ENCODE measurements at regions not wholly inside any gene's neighbourhood (a gene's known extent, or its start where the extent isn't known, plus 50 kb on each side); places are given as distances from the start of the nearest gene placed in this dataset.

DNA sequence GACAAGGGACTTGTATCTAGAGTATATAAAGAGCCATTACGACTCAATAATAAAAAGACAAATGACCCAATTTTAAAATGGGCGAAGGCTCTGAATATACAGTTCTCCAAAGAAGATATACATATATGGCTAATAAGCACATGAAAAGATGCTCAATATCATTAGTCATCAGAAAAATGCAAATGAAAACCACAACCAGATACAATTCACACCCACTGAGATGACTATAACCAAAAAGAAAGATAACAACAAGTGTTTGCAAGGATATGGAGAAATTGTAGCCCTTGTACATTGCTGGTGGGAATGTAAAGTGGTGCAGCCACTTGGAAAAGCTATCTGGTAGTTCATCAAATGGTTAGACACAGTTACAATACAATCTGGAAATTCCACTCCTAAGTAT, 96.3 kb downstream of the TRIM29 start:
- Histone ChIP-seq H2AFZ (ENCODE audit: low read length) (no peak overlapping the region), H3F3A (ENCODE audit: insufficient read depth, low read length) (no peaks in the 10 kb centered on the region), H3K4me3 (ENCODE audit: low read depth, low read length, poor library complexity, severe bottlenecking) (no peak overlapping the region), H3K9me2 (ENCODE audit: low read depth, low read length) (no peaks in the 10 kb centered on the region), H3K36me3 (ENCODE audit: insufficient read depth, low read length) (no peaks in the 10 kb centered on the region), H3K4me1 (ENCODE audit: insufficient read depth, low read length, severe bottlenecking) (no peaks in the 10 kb centered on the region), H3K9me3 (ENCODE audit: low read length) (no peaks in the 10 kb centered on the region), H3K27me3 (ENCODE audit: insufficient read depth, low read length) (no peaks in the 10 kb centered on the region), H4K20me1 (ENCODE audit: insufficient read depth, low read length) (no peaks in the 10 kb centered on the region), H3K9ac (ENCODE audit: low read length) (no peak overlapping the region), H3K79me2 (ENCODE audit: insufficient read depth, low read length) (no peaks in the 10 kb centered on the region), H3K4me2 (ENCODE audit: low read length) (no peak overlapping the region), H3K27ac (ENCODE audit: low read depth, low read length, poor library complexity, severe bottlenecking) (no peak overlapping the region)
- TF ChIP-seq EZH2 (IDR thresholded peaks at IDR 0.05; ENCODE audit: borderline replicate concordance, low read length) = no peak
- TF ChIP-seq, protein P1, sequence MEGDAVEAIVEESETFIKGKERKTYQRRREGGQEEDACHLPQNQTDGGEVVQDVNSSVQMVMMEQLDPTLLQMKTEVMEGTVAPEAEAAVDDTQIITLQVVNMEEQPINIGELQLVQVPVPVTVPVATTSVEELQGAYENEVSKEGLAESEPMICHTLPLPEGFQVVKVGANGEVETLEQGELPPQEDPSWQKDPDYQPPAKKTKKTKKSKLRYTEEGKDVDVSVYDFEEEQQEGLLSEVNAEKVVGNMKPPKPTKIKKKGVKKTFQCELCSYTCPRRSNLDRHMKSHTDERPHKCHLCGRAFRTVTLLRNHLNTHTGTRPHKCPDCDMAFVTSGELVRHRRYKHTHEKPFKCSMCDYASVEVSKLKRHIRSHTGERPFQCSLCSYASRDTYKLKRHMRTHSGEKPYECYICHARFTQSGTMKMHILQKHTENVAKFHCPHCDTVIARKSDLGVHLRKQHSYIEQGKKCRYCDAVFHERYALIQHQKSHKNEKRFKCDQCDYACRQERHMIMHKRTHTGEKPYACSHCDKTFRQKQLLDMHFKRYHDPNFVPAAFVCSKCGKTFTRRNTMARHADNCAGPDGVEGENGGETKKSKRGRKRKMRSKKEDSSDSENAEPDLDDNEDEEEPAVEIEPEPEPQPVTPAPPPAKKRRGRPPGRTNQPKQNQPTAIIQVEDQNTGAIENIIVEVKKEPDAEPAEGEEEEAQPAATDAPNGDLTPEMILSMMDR (IDR thresholded peaks at IDR 0.05; ENCODE audit: low read length) = no peak

DNA sequence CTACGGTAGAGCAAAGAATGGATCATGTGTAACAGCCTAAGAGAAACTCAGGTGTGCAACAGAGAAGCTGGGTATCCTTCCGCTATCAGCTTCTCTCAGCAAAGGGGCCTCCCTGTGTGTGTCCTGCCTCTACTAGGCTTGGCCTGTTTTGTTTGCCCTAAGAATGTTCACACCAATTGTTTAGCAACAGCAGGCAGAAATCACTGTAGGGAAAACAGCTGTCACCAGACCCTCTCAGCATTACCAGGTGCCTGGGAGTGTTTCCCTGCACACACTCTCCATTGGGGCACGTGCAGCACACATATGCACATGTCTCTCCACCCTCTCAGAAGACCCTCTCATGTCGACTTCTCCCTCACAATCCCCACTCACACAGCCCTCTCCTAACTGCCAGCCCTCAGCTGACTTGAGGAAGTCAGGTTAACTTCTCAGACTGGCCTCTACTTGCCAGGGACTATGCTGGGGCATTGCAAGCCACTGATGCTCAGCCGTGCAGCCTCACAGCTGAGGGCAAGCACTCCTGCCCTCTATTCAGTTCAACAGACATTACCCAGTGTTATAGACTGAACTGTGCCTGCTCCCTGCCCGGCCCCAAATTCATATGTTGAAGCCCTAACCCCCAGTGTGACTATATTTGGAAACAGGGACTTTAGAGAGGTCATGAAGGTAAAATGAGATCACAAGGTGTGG, 97.6 kb downstream of the TRIM29 start:
- H3K9ac ChIP-seq (ENCODE audit: low read length) = no peak overlapping the region
- TF ChIP-seq, protein P1 (IDR thresholded peaks at IDR 0.05; ENCODE audit: low read length) = no peak
- no peak for TF ChIP-seq EZH2 (IDR thresholded peaks at IDR 0.05; ENCODE audit: borderline replicate concordance, low read length)
- no peaks in the 10 kb centered on the region for H3K79me2 ChIP-seq (ENCODE audit: insufficient read depth, low read length)
- no peaks in the 10 kb centered on the region for H3K9me2 ChIP-seq (ENCODE audit: low read depth, low read length)
- no peaks in the 10 kb centered on the region for H3K9me3 ChIP-seq (ENCODE audit: low read length)
- no peaks in the 10 kb centered on the region for H3K36me3 ChIP-seq (ENCODE audit: insufficient read depth, low read length)
- H4K20me1 ChIP-seq (ENCODE audit: insufficient read depth, low read length) = no peaks in the 10 kb centered on the region
- no peaks in the 10 kb centered on the region for H3K27me3 ChIP-seq (ENCODE audit: insufficient read depth, low read length)
- H2AFZ ChIP-seq (ENCODE audit: low read length) = no peak overlapping the region
- H3K4me2 ChIP-seq (ENCODE audit: low read length) = no peak overlapping the region
- H3K4me1 ChIP-seq (ENCODE audit: insufficient read depth, low read length, severe bottlenecking) = no peaks in the 10 kb centered on the region
- no peaks in the 10 kb centered on the region for H3F3A ChIP-seq (ENCODE audit: insufficient read depth, low read length)
- no peak overlapping the region for H3K4me3 ChIP-seq (ENCODE audit: low read depth, low read length, poor library complexity, severe bottlenecking)
- no peak overlapping the region for H3K27ac ChIP-seq (ENCODE audit: low read depth, low read length, poor library complexity, severe bottlenecking)

DNA sequence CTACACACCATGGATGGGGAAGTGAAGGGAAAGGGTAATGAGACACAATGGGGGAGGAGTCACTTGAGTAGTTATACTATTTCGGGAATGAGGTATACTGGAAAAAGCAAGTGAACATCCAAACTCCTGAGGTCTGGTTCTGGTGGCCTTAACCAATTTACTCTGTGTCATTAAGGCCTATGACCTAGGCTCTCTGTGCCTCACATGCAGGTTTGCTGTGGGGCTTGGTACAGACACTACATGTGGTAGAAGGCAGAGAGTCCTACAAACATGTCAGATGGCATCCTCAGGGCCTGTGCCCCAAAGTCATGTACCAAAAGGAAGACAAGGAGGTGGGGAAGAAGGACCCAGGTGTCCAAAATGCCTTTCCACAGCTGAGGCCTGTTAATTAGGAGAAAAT, 98.9 kb downstream of the TRIM29 start:
- H3K9me2 ChIP-seq (ENCODE audit: low read depth, low read length) = no peaks in the 10 kb centered on the region
- no peaks in the 10 kb centered on the region for H3K36me3 ChIP-seq (ENCODE audit: insufficient read depth, low read length)
- no peaks in the 10 kb centered on the region for H4K20me1 ChIP-seq (ENCODE audit: insufficient read depth, low read length)
- TF ChIP-seq, protein P1 (IDR thresholded peaks at IDR 0.05; ENCODE audit: low read length) = no peak
- no peak for TF ChIP-seq EZH2 (IDR thresholded peaks at IDR 0.05; ENCODE audit: borderline replicate concordance, low read length)
- H2AFZ ChIP-seq (ENCODE audit: low read length) = no peak overlapping the region
- no peak overlapping the region for H3K9ac ChIP-seq (ENCODE audit: low read length)
- H3K27ac ChIP-seq (ENCODE audit: low read depth, low read length, poor library complexity, severe bottlenecking) = no peak overlapping the region
- no peaks in the 10 kb centered on the region for H3K27me3 ChIP-seq (ENCODE audit: insufficient read depth, low read length)
- H3F3A ChIP-seq (ENCODE audit: insufficient read depth, low read length) = no peaks in the 10 kb centered on the region
- no peak overlapping the region for H3K4me2 ChIP-seq (ENCODE audit: low read length)
- no peaks in the 10 kb centered on the region for H3K4me1 ChIP-seq (ENCODE audit: insufficient read depth, low read length, severe bottlenecking)
- no peaks in the 10 kb centered on the region for H3K79me2 ChIP-seq (ENCODE audit: insufficient read depth, low read length)
- H3K4me3 ChIP-seq (ENCODE audit: low read depth, low read length, poor library complexity, severe bottlenecking) = no peak overlapping the region
- no peaks in the 10 kb centered on the region for H3K9me3 ChIP-seq (ENCODE audit: low read length)

Measured in OCI-LY1 (cell line).